GM19438 (cell line): ENCODE measurements at regions not wholly inside any gene's neighbourhood (a gene's known extent, or its start where the extent isn't known, plus 50 kb on each side); places are given as distances from the start of the nearest gene placed in this dataset.
"Not testable (repeated sequence)": the region's sequence is repeated elsewhere in the genome, so short reads cannot be mapped to it uniquely, and the experiment has no call there.

Experiments
- ATAC-seq: cut with Tn5 transposase; IDR thresholded peaks from one replicate; pipeline ENCODE4 v1.9.1; 2021; ENCODE audit warnings: low read depth; ENCODE audit not compliant: unreplicated experiment

DNA sequence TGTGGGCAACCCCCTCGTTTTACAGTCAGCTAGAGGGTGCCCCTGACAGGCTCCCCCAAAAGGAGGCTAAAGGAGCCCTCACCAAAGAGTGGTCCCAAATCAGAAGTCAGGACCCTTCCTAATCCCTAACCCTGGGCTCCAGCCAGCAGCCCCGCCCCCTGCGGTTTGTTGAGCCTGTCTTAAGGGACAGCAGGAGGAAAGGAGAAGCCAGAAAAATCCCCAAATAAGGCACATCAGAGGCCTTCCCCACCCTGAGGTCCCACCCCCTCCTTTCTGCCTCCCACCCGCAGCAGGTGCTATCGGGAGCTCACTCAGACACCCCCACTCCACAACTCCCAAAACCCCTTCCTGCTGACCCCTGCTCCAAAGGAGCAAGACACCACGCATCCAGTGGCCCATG lies 127.2 kb downstream of the TNFRSF13B start:
- ATAC-seq: not testable (repeated sequence)

DNA sequence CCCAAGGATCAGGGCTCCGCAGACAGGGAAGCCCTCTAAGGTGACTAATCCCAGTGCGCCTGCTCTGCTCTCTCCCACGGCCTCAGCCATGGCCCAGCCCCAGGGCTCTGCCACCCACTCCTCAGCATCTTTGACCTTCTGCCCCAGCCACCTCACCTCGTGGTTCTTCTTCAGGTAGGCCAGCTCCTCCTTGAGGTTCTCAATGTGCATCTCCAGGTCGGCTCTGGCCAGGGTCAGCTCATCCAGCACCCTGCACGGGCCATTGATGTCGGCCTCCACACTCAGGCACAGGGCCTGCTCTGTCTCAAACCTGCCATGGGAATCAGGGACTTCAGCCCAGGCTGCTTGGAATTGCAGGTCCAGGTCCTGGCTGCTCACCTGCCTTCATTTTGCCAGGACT lies 128.4 kb downstream of the TNFRSF13B start:
- not testable (repeated sequence) for ATAC-seq

DNA sequence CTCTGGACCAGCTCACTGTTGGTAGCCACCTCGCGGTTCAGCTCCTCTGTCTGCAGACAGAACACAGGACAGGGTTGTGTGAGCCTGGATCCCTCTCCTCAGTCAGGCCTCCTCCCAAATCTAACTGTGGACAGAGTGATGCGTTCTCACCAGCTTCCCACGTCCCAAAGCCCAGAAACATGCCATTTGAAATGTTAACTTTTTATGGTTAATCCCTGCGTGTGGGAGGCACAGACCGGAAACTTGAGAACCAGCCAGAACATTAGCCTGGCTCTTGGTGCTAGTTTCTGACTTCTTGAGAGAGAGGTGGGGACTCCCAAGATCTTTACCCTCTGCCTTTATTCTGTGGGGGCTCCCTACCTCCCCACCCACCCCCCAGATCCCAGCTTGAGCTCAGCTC lies 129.6 kb downstream of the TNFRSF13B start:
- not testable (repeated sequence) for ATAC-seq

DNA sequence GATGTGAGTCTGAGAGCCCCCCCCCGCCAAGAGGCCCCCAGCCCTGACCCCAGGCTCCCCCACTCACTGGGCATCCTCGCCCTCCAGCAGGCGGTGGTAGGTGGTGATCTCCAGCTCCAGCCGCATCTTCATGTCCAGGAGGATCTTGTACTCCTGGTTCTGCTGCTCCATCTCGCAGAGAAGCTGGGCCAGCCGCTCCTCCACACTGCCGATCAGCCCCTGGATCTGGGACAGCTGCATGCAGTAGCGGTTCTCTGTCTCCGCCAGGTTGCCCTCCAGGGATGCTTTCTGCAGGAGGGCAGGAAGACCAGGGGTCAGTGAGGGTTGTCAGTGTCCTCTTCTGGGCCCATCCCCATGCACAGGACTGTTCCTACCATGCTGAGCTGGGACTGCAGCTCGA lies 130.0 kb downstream of the TNFRSF13B start:
- not testable (repeated sequence) for ATAC-seq

DNA sequence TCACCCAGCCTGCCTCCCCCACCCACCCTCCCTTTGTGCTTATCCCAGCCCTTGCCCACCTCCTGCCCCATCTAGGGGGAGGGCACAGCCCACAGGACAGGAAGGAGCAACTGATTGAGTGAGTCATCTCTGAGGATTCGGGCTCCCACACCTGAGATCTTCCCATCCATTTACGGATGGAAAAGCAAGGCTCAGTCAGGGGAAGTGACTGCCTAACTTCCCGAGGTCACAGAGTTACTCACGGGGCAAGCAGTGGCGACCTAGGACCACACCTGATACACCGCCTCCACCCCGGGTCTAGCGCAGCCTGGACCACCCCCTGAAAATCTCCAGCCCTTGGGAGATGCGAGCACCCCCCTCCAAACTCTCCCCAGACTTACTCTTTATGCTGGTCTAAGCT lies 131.7 kb downstream of the TNFRSF13B start:
- not testable (repeated sequence) for ATAC-seq

DNA sequence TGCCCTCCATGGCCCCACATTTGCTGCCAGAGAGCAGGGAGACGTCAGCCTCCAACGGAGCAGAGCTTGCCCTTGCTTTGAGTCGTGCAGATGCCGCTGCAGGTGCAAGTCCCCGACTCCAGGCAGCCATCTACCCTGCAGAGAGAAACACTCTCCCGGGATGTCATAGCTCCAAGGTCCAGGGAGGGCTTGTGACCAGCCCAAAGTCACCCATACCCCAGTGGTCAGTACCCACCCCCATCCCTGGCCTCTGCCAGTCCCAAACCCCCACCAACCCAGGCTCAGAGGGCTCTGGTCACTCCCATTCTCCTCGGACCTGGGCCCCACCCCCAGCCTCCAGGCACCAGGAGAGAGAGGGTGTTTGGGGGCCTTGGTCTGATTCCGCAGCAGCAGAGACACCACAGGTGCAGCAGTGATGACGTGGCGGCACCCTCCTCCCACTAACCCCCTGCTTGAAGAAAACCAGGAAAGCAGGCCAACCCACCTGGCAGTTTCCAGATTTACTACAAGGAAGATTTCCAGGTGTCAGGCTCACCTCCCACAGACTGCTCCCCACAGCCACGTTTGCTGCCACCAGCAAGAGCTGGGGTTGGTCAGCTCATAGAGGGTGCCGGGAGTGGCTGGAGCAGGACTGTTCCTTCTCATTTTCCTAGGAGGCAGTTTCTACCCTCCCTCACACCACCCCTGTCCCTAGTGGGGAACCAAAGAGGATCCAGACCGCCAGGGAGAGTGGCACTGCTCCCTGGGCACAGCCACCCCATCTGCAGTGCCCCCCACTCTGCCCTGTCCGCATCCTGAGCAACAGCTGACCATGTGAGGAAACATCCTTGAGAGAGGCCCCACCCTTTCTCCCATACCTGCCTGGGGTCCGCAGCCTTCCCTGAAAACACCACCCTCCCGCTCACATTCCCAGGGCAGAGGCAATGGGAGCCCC lies 132.4 kb downstream of the TNFRSF13B start:
- ATAC-seq: not testable (repeated sequence)

DNA sequence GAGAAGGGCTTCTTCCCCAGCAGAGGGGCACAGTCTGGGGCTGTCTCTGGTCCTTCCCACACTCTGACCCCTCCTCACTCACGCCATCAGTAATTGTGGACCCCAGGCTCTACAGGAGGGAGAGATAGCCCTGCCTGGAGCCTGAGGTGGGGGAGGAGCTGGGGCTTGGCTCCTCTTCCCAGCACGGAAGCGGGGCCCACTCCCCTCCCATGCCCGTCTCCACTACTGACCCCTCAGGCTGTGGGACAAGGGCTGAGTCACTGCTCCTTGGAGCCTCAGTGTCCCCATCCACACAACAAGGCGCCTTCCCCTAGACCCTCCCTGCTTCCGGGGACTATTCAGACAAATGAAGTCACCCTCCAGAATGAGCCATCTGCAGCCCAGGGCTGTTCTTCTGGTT lies 133.1 kb downstream of the TNFRSF13B start:
- not testable (repeated sequence) for ATAC-seq

DNA sequence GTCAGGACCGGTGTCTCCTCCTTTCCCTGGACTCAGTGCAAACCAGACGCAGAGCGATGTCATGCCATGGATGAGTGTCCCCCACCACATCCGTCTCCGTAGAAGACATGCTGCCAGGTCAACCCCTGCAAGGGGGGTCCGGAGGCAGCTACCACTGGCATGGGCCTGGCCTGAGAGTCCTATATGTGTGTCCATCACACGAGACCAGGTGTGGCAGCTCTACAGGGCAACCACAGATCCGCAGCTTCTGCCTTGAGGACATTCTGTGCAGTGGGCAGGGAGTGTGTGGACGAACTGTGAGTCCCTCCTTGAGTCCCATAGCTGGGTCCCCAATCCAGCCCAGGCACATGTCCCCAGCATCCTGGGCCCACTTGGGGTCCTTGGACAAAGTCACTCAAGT lies 133.6 kb downstream of the TNFRSF13B start:
- not testable (repeated sequence) for ATAC-seq

DNA sequence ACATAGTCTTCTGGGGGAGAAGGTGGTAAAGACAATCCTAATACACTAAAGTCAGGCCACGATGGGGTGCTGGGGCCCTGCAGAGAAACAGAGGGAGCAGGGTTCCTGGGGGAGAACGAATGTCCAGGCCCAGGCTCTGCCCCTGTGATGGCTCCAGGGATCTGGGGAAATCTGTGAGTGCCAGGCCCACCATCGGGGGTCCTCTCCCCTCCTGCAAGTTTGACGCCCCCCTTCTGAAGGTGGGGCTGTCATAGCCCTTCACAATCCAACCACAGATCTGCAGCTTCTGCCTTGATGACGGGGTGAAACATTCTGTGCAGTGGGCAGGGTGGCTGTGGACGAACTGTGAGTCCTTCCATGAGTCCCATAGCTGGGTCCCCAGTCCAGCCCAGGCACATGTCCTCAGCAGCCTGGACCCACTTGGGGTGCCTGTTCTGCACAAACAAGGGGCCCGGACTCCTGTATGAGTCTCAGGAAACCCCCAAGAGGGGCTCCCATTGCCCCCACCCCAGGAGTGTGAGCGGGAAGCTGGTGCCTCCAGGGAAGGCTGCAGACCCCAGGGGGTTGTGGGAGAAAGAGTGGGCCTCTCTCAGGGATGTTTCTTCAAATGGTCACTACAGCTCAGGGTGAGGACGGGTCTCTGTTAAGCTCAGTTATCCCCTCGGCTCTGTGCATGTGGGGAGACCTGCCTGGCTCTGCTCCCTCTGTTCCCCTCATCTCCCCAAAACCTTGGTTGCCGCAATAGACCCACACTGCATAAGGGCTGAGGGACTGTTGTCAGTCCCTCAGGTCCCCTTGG lies 134.3 kb downstream of the TNFRSF13B start:
- ATAC-seq: not testable (repeated sequence)

DNA sequence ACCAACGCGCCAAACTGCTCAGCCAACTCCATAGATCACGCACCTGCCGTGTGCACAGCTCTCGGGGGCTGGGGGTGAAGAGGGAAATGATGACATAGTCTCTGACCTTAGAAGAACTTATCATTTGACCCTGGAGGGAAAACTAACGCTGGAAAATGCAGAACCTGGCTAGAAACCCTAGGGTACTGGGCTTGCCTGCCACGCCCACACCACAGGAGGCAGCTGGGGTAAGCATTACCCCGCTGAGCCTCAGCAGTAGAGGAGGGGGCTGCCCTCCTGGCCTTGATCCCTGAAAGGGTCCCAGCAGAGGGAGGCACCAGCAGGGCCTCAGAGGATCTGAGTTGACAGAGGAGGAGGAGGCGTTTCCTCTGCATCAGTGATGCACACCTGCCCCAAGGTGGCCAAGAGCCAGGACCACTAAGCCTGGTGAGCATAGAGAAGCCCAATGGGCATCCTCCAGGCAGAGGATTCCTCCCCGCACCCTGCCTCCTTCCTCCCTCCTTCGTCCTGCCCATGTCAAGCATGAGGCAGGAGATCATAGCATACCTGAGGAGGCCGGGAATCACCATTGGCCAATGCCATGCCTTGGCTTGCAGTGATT lies 135.5 kb downstream of the TNFRSF13B start:
- ATAC-seq: not testable (repeated sequence)

DNA sequence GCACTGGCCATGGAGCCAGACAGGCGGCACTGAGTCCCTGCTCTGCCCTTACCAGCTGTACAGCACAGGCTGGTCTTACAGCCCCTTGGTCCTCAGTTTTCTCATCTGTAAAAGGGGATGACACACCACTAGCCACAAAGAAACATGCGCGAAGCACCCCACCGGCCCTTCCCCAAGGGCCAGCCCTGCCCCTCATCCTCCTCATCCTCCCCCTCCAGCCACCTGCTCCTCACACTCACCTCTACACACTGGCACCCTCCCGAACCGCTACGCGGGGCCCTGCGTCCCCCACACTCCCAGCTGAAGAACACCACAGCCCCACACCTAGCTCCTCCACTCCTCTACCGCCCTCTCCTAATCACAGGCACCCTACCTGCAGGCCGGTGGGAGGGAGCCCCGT lies 138.4 kb downstream of the TNFRSF13B start:
- ATAC-seq: not testable (repeated sequence)

DNA sequence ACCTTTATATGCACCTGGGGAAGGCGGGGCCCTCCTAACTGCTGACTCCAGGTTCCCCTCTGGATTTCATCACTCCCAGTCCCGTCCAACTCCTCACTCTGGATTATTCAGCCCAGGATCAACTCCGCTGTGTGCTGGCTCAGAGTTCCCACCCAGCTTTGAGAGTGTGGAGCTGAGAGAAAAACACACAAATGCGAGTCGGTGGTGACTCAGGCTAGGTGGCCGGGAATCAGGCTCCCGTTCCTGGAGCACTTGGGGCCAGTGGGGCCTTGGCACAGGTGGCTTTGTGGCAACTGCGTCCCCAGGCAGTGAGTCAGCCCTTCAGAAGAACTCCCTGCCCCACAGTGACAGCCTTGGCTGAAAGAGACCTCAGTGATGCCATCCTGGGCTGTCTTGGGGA lies 139.1 kb downstream of the TNFRSF13B start:
- ATAC-seq: not testable (repeated sequence)

DNA sequence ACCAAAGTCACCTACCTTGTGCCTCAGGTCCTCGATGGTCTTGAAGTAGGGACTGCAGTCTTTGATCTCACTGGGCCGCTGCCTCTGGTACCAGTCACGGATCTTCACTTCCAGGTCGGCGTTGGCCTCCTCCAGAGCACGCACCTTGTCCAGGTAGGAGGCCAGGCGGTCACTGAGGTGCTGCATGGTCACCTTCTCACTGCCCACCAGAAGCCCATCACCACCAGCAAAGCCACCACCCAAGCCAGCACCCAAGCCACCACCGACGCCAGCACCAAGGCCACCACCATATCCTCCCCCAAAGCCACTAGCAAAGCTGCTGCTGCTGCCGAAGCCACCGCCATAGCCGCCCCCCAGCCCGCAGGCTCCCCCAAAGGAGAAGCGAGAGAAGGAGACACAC lies 139.7 kb downstream of the TNFRSF13B start:
- not testable (repeated sequence) for ATAC-seq

DNA sequence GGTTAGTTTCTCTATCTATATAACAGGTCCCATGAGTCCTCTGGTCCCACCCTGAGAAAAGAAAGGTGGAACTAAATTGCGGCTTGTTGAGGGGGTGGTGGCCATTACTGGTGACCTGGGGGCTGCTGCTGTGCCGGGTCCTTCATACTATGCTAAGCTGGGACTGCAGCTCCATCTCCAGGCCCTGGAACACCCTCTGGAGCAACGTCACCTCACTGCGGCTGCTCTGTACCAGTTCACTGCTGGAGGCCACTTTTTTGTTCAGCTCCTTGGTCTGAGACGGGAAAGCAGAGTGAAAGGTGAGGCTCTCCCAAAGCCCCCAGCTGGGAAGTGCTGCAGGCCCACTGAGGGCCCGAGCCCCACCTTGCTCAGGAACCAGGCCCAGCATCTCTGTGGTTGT lies 140.7 kb downstream of the CCDC144A start:
- not testable (repeated sequence) for ATAC-seq

DNA sequence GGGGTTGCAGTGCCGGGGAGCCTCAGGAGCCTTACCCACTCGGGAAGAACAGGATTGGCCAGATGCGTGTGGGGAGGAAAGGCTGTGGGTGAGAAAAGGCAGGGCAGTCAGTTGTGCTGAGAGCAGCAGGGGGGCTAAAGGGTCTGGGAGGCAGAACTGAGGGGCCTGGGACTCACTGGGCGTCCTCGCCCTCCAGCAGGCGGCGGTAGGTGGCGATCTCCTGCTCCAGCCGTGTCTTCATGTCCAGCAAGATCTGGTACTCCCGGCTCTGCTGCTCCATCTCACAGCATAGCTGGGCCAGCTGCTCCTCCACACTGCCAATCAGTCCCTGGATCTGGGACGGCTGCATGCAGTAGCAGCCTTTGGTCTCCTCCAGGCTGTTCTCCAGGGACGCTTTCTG lies 140.2 kb downstream of the CCDC144A start:
- ATAC-seq: not testable (repeated sequence)
